ENCODE measurements at regions not wholly inside any gene's neighbourhood (a gene's known extent, or its start where the extent isn't known, plus 50 kb on each side); places are given as distances from the start of the nearest gene placed in this dataset.

DNA sequence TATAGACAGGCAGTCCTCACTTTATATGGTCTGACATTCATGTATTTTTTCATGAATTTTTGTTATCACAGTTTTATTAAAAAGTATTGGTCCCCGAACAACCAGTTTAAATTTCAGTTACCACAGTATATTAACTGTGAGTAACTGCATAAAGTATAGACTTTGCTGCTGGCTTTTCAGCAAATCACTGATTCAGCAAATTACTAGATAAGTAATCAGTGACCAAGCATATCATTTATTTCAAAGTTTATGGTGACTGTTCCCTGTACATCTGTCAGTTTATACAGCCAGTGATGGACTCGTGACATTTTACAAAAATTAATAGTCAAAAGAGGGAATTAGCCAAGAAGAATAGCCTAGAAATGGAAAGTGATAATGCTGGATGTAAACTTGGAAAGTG lies 266.7 kb upstream of the CHRM2 start:
- Mint-ChIP-seq H3K27ac (no peak overlapping the region), H3K4me3 (no peak overlapping the region), H3K27me3 (no peaks in the 10 kb centered on the region), H3K9me3 (ENCODE audit: insufficient read depth) (peaks cover 2% of the 10 kb centered on the region), H3K4me1 (no peaks in the 10 kb centered on the region)
- no CpG with 5 or more reads among the region's 2 CpGs for WGBS (ENCODE audit: insufficient coverage)
- H3K9me3 ChIP-seq (ENCODE audit: control extremely low read depth in 1 of 3, control insufficient read depth in 2 of 3, insufficient read depth in 1 of 3, low read length in 2 of 3): peaks cover 0 to 9% (median 0%) of the 10 kb centered on the region in 3 donors
- ChIA-PET CTCF (no interaction called here), POLR2A (no interaction called here)
- no peaks in the 10 kb centered on the region for H3K27me3 ChIP-seq (replicated peaks in 1 of 4; ENCODE audit: control extremely low read depth in 1 of 4, control insufficient read depth in 3 of 4, insufficient read depth in 4 of 4, low read length in 3 of 4)
- H3K4me3 ChIP-seq (ENCODE audit: control extremely low read depth in 1 of 5, extremely low read depth in 1 of 5, insufficient read depth in 1 of 5, low read depth in 2 of 5, low read length in 4 of 5): no peak overlapping the region
- H3K36me3 ChIP-seq (replicated peaks in 1 of 2; ENCODE audit: control extremely low read depth in 1 of 2, control insufficient read depth in 1 of 2, extremely low read depth in 1 of 2, insufficient read depth in 2 of 2, low read length in 1 of 2): no peaks in the 10 kb centered on the region
- DNase-seq (no peak), ATAC-seq (ENCODE audit: low read depth) (no peak)
- no peak overlapping the region for H3K9ac ChIP-seq (ENCODE audit: low read length)
- no peaks in the 10 kb centered on the region for H3K79me2 ChIP-seq (ENCODE audit: control insufficient read depth, insufficient read depth, low read length)
- TF ChIP-seq EZH2 (IDR thresholded peaks at IDR 0.05; ENCODE audit: borderline replicate concordance, insufficient read depth, low read depth, low read length, poor library complexity, severe bottlenecking) (no peak), CTCF (IDR thresholded peaks at IDR 0.05) (no peak)
- no peak overlapping the region for H3K4me2 ChIP-seq (replicated peaks; ENCODE audit: low read depth, low read length, poor library complexity, severe bottlenecking)
- intact Hi-C loops (cut with micrococcal nuclease): no loop called here
- no peak overlapping the region for H3K27ac ChIP-seq (ENCODE audit: low read length in 2 of 2)
- no peak overlapping the region for H2AFZ ChIP-seq (ENCODE audit: insufficient read depth, low read depth, low read length, poor library complexity, severe bottlenecking)
- no peaks in the 10 kb centered on the region for H4K20me1 ChIP-seq (ENCODE audit: control insufficient read depth, insufficient read depth, low read length, poor library complexity, severe bottlenecking)
- no peaks in the 10 kb centered on the region for H3K4me1 ChIP-seq (ENCODE audit: control insufficient read depth in 2 of 2, insufficient read depth in 2 of 2, low read length in 2 of 2)

DNA sequence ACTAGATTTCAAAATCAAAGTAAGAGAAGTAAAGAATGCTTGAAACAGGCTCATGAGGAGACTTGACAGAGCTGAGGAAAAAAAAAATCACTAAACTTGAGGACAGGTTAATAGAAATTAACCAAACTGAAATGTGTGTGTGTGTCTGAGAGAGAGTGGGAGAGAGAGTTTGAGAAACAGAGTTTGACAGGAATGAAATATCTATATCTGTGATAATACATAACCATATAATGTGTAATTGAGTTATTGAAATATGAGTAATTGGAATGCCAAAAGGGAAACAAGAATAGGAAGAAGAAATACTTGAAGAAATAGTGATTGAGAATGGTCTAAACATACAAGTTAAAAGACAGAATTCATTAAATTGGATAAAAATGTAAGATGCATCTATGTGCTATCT lies 268.0 kb upstream of the CHRM2 start:
- POLR2A ChIA-PET: no interaction called here
- Histone ChIP-seq H3K9me3 (ENCODE audit: control extremely low read depth in 1 of 3, control insufficient read depth in 2 of 3, insufficient read depth in 1 of 3, low read length in 2 of 3) (peaks cover 0 to 9% (median 0%) of the 10 kb centered on the region in 3 donors), H2AFZ (ENCODE audit: insufficient read depth, low read depth, low read length, poor library complexity, severe bottlenecking) (no peak overlapping the region), H3K27ac (ENCODE audit: low read length in 2 of 2) (no peak overlapping the region), H3K36me3 (replicated peaks in 1 of 2; ENCODE audit: control extremely low read depth in 1 of 2, control insufficient read depth in 1 of 2, extremely low read depth in 1 of 2, insufficient read depth in 2 of 2, low read length in 1 of 2) (no peaks in the 10 kb centered on the region), H3K4me1 (ENCODE audit: control insufficient read depth in 2 of 2, insufficient read depth in 2 of 2, low read length in 2 of 2) (no peaks in the 10 kb centered on the region), H3K4me3 (ENCODE audit: control extremely low read depth in 1 of 5, extremely low read depth in 1 of 5, insufficient read depth in 1 of 5, low read depth in 2 of 5, low read length in 4 of 5) (no peak overlapping the region), H3K79me2 (ENCODE audit: control insufficient read depth, insufficient read depth, low read length) (no peaks in the 10 kb centered on the region), H3K27me3 (replicated peaks in 1 of 4; ENCODE audit: control extremely low read depth in 1 of 4, control insufficient read depth in 3 of 4, insufficient read depth in 4 of 4, low read length in 3 of 4) (no peaks in the 10 kb centered on the region), H3K9ac (ENCODE audit: low read length) (no peak overlapping the region), H4K20me1 (ENCODE audit: control insufficient read depth, insufficient read depth, low read length, poor library complexity, severe bottlenecking) (no peaks in the 10 kb centered on the region), H3K4me2 (replicated peaks; ENCODE audit: low read depth, low read length, poor library complexity, severe bottlenecking) (no peak overlapping the region)
- Mint-ChIP-seq H3K9me3 (ENCODE audit: insufficient read depth) (peaks cover 2% of the 10 kb centered on the region), H3K27ac (no peak overlapping the region), H3K4me3 (no peak overlapping the region), H3K27me3 (no peaks in the 10 kb centered on the region), H3K4me1 (no peaks in the 10 kb centered on the region)
- no peak for ATAC-seq (ENCODE audit: low read depth)
- CTCF ChIA-PET: no interaction called here
- DNase-seq: no peak
- no peak for TF ChIP-seq CTCF (IDR thresholded peaks at IDR 0.05)
- no peak for TF ChIP-seq EZH2 (IDR thresholded peaks at IDR 0.05; ENCODE audit: borderline replicate concordance, insufficient read depth, low read depth, low read length, poor library complexity, severe bottlenecking)
- intact Hi-C loops (cut with micrococcal nuclease): no loop called here

Measured in B cell (primary cell).